GM23338 (cell line): ENCODE measurements at regions not wholly inside any gene's neighbourhood (a gene's known extent, or its start where the extent isn't known, plus 50 kb on each side); places are given as distances from the start of the nearest gene placed in this dataset.

ENCODE experiments used
- CREB1 ChIP-seq: fragments of 250-450 bp; sonication (Bioruptor Pico); IDR thresholded peaks from 2 replicates; pipeline ENCODE4 v1.5.0; 2020; ENCODE audit warnings: low read depth, mild to moderate bottlenecking, moderate library complexity
- EZH2 ChIP-seq: fragments of 200-600 bp; sonication (generic); IDR thresholded peaks from one replicate; pipeline ENCODE4 v1.8.0; 2017; ENCODE audit warnings: antibody characterized with exemption, mild to moderate bottlenecking, low read depth; ENCODE audit not compliant: unreplicated experiment
- EZH2phosphoT487 ChIP-seq: fragments of 200-600 bp; sonication (generic); IDR thresholded peaks from one replicate; pipeline ENCODE4 v1.8.1; 2018; ENCODE audit warnings: antibody characterized with exemption; ENCODE audit not compliant: unreplicated experiment
- JUNB ChIP-seq: IDR thresholded peaks from one replicate; pipeline ENCODE4 v1.6.1; 2016; ENCODE audit warnings: antibody characterized with exemption; ENCODE audit not compliant: unreplicated experiment
- NANOG ChIP-seq: IDR thresholded peaks from 2 replicates; pipeline ENCODE4 v1.6.1; 2016; ENCODE audit warnings: antibody characterized with exemption, borderline replicate concordance
- POLR2AphosphoS5 ChIP-seq: IDR thresholded peaks from 2 replicates; pipeline ENCODE4 v1.6.1; 2016; ENCODE audit warnings: antibody characterized with exemption, low read depth
- STAT1 ChIP-seq: IDR thresholded peaks from one replicate; pipeline ENCODE4 v1.6.1; 2016; ENCODE audit warnings: antibody characterized with exemption; ENCODE audit not compliant: unreplicated experiment
- ZNF114 ChIP-seq: fragments of 250-450 bp; sonication (Bioruptor Pico); IDR thresholded peaks from 2 replicates; pipeline ENCODE4 v1.5.0; 2020; ENCODE audit warnings: mild to moderate bottlenecking, moderate library complexity
- ZNF331 ChIP-seq: fragments of 250-450 bp; sonication (Bioruptor Pico); IDR thresholded peaks from 2 replicates; pipeline ENCODE4 v1.5.0; 2020; ENCODE audit warnings: low read depth, mild to moderate bottlenecking, moderate library complexity
- TF ChIP-seq, protein P1 (sequence below), 2 experiments: fragments of 200-600 bp in 1 of 2; sonication (generic) in 1 of 2; conservative IDR thresholded peaks; 2 replicates each; pipeline versions ENCODE4 v1.5.1 to v1.6.1; 2016 to 2017; ENCODE audit warnings: antibody characterized with exemption in 2 of 2, low read depth in 2 of 2, mild to moderate bottlenecking in 2 of 2, moderate library complexity in 1 of 2
- TF ChIP-seq, protein P2 (sequence below): IDR thresholded peaks from one replicate; pipeline ENCODE4 v1.6.1; 2018; ENCODE audit warnings: antibody characterized with exemption; ENCODE audit not compliant: unreplicated experiment
- TF ChIP-seq, protein P3 (sequence below): IDR thresholded peaks from 2 replicates; pipeline ENCODE4 v1.6.1; 2016; ENCODE audit warnings: antibody characterized with exemption
- TF ChIP-seq, protein P4 (sequence below): fragments of 250-450 bp; sonication (Bioruptor Pico); IDR thresholded peaks from 2 replicates; pipeline ENCODE4 v1.5.0; 2020; ENCODE audit warnings: mild to moderate bottlenecking, moderate library complexity

DNA sequence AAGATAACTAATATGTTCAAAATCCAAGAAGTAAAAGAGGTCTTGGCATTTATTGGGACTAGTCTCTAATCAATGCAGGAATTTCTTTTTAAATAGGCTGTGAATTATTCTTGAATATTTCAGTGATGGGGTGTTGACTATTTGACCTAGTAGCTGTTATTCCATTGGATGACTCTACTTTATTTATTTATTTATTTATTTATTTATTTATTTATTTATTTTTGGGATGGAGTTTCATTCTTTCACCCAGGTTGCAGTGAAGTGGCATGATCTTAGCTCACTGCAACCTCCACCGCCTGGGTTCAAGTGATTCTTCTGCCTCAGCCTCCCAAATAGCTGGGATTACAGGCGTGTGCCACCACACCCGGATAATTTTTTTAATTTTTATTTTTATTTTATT, 1227.8 kb downstream of the ZPLD1 start:
- TF ChIP-seq, protein P1, sequence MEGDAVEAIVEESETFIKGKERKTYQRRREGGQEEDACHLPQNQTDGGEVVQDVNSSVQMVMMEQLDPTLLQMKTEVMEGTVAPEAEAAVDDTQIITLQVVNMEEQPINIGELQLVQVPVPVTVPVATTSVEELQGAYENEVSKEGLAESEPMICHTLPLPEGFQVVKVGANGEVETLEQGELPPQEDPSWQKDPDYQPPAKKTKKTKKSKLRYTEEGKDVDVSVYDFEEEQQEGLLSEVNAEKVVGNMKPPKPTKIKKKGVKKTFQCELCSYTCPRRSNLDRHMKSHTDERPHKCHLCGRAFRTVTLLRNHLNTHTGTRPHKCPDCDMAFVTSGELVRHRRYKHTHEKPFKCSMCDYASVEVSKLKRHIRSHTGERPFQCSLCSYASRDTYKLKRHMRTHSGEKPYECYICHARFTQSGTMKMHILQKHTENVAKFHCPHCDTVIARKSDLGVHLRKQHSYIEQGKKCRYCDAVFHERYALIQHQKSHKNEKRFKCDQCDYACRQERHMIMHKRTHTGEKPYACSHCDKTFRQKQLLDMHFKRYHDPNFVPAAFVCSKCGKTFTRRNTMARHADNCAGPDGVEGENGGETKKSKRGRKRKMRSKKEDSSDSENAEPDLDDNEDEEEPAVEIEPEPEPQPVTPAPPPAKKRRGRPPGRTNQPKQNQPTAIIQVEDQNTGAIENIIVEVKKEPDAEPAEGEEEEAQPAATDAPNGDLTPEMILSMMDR (conservative IDR thresholded peaks at IDR 0.05; ENCODE audit: low read depth in 2 of 2) = no peak
- TF ChIP-seq EZH2phosphoT487 (no peak), EZH2 (no peak), POLR2AphosphoS5 (no peak), ZNF331 (CRISPR knock-in tag) (no peak), NANOG (no peak), JUNB (no peak), ZNF114 (CRISPR knock-in tag) (no peak), STAT1 (no peak), CREB1 (CRISPR knock-in tag) (no peak)
- TF ChIP-seq, protein P2, sequence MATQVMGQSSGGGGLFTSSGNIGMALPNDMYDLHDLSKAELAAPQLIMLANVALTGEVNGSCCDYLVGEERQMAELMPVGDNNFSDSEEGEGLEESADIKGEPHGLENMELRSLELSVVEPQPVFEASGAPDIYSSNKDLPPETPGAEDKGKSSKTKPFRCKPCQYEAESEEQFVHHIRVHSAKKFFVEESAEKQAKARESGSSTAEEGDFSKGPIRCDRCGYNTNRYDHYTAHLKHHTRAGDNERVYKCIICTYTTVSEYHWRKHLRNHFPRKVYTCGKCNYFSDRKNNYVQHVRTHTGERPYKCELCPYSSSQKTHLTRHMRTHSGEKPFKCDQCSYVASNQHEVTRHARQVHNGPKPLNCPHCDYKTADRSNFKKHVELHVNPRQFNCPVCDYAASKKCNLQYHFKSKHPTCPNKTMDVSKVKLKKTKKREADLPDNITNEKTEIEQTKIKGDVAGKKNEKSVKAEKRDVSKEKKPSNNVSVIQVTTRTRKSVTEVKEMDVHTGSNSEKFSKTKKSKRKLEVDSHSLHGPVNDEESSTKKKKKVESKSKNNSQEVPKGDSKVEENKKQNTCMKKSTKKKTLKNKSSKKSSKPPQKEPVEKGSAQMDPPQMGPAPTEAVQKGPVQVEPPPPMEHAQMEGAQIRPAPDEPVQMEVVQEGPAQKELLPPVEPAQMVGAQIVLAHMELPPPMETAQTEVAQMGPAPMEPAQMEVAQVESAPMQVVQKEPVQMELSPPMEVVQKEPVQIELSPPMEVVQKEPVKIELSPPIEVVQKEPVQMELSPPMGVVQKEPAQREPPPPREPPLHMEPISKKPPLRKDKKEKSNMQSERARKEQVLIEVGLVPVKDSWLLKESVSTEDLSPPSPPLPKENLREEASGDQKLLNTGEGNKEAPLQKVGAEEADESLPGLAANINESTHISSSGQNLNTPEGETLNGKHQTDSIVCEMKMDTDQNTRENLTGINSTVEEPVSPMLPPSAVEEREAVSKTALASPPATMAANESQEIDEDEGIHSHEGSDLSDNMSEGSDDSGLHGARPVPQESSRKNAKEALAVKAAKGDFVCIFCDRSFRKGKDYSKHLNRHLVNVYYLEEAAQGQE = no peak
- TF ChIP-seq, protein P3, sequence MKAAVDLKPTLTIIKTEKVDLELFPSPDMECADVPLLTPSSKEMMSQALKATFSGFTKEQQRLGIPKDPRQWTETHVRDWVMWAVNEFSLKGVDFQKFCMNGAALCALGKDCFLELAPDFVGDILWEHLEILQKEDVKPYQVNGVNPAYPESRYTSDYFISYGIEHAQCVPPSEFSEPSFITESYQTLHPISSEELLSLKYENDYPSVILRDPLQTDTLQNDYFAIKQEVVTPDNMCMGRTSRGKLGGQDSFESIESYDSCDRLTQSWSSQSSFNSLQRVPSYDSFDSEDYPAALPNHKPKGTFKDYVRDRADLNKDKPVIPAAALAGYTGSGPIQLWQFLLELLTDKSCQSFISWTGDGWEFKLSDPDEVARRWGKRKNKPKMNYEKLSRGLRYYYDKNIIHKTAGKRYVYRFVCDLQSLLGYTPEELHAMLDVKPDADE = no peak
- TF ChIP-seq, protein P4, sequence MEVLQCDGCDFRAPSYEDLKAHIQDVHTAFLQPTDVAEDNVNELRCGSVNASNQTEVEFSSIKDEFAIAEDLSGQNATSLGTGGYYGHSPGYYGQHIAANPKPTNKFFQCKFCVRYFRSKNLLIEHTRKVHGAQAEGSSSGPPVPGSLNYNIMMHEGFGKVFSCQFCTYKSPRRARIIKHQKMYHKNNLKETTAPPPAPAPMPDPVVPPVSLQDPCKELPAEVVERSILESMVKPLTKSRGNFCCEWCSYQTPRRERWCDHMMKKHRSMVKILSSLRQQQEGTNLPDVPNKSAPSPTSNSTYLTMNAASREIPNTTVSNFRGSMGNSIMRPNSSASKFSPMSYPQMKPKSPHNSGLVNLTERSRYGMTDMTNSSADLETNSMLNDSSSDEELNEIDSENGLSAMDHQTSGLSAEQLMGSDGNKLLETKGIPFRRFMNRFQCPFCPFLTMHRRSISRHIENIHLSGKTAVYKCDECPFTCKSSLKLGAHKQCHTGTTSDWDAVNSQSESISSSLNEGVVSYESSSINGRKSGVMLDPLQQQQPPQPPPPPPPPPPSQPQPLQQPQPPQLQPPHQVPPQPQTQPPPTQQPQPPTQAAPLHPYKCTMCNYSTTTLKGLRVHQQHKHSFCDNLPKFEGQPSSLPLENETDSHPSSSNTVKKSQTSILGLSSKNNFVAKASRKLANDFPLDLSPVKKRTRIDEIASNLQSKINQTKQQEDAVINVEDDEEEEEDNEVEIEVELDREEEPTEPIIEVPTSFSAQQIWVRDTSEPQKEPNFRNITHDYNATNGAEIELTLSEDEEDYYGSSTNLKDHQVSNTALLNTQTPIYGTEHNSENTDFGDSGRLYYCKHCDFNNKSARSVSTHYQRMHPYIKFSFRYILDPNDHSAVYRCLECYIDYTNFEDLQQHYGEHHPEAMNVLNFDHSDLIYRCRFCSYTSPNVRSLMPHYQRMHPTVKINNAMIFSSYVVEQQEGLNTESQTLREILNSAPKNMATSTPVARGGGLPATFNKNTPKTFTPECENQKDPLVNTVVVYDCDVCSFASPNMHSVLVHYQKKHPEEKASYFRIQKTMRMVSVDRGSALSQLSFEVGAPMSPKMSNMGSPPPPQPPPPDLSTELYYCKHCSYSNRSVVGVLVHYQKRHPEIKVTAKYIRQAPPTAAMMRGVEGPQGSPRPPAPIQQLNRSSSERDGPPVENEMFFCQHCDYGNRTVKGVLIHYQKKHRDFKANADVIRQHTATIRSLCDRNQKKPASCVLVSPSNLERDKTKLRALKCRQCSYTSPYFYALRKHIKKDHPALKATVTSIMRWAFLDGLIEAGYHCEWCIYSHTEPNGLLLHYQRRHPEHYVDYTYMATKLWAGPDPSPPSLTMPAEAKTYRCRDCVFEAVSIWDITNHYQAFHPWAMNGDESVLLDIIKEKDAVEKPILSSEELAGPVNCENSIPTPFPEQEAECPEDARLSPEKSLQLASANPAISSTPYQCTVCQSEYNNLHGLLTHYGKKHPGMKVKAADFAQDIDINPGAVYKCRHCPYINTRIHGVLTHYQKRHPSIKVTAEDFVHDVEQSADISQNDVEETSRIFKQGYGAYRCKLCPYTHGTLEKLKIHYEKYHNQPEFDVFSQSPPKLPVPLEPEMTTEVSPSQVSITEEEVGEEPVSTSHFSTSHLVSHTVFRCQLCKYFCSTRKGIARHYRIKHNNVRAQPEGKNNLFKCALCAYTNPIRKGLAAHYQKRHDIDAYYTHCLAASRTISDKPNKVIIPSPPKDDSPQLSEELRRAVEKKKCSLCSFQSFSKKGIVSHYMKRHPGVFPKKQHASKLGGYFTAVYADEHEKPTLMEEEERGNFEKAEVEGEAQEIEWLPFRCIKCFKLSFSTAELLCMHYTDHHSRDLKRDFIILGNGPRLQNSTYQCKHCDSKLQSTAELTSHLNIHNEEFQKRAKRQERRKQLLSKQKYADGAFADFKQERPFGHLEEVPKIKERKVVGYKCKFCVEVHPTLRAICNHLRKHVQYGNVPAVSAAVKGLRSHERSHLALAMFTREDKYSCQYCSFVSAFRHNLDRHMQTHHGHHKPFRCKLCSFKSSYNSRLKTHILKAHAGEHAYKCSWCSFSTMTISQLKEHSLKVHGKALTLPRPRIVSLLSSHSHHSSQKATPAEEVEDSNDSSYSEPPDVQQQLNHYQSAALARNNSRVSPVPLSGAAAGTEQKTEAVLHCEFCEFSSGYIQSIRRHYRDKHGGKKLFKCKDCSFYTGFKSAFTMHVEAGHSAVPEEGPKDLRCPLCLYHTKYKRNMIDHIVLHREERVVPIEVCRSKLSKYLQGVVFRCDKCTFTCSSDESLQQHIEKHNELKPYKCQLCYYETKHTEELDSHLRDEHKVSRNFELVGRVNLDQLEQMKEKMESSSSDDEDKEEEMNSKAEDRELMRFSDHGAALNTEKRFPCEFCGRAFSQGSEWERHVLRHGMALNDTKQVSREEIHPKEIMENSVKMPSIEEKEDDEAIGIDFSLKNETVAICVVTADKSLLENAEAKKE (CRISPR knock-in tag) = no peak
